OCI-LY7 (cell line): ENCODE measurements at regions not wholly inside any gene's neighbourhood (a gene's known extent, or its start where the extent isn't known, plus 50 kb on each side); places are given as distances from the start of the nearest gene placed in this dataset.
"Not testable (repeated sequence)": the region's sequence is repeated elsewhere in the genome, so short reads cannot be mapped to it uniquely, and the experiment has no call there.

Experiments
- BruUV-seq: library from RNA; stranded (reverse); fragments of 400-500 nt; replicated peaks from 2 replicates; lab custom pipeline; 2021; lab: Mats Ljungman, UMichigan
- CTCF ChIA-PET: fragments of 300-600 bp; sonication (Branson Sonifier 250); formaldehyde crosslinking; loops from one replicate; lab custom pipeline; 2022; ENCODE audit warnings: antibody characterized with exemption; ENCODE audit not compliant: unreplicated experiment; lab: Charles Lee
- POLR2A ChIA-PET: fragments of 300-600 bp; sonication (Branson Sonifier 250); formaldehyde crosslinking; loops from one replicate; lab custom pipeline; 2022; ENCODE audit warnings: antibody characterized with exemption; lab: Charles Lee
- DNase-seq: peaks from one replicate; pipeline ENCODE4 v3.0.0-alpha.2; 2015; ENCODE audit warnings: low spot score
- H2AFZ ChIP-seq: fragments of 200-600 bp; sonication (generic), shearing (Covaris generic); 2 replicates; pipeline ENCODE4 v1.6.1; 2014; ENCODE audit warnings: mild to moderate bottlenecking, antibody characterized with exemption, low read length, moderate library complexity
- H3K27ac ChIP-seq: fragments of 200-600 bp; sonication (generic); 2 replicates; pipeline ENCODE4 v1.5.1; 2014; ENCODE audit warnings: mixed run types, low read depth, mild to moderate bottlenecking, moderate library complexity, low read length, inconsistent platforms; ENCODE audit not compliant: poor library complexity, severe bottlenecking
- H3K36me3 ChIP-seq: fragments of 200-600 bp; sonication (generic); 2 replicates; pipeline ENCODE4 v1.6.1; 2014; ENCODE audit warnings: mild to moderate bottlenecking, antibody characterized with exemption, low read length, moderate library complexity, mixed read lengths; ENCODE audit not compliant: insufficient read depth
- H3K4me1 ChIP-seq: fragments of 200-600 bp; sonication (generic); 2 replicates; pipeline ENCODE4 v1.5.1; 2014; ENCODE audit warnings: mild to moderate bottlenecking, low read length; ENCODE audit not compliant: insufficient read depth, poor library complexity, severe bottlenecking
- H3K4me2 ChIP-seq: fragments of 200-600 bp; sonication (generic); 2 replicates; pipeline ENCODE4 v1.6.1; 2014; ENCODE audit warnings: mild to moderate bottlenecking, low read length
- H3K4me3 ChIP-seq: fragments of 200-600 bp; sonication (generic); 2 replicates; pipeline ENCODE4 v1.5.1; 2014; ENCODE audit warnings: mild to moderate bottlenecking, low read depth, low read length; ENCODE audit not compliant: poor library complexity, severe bottlenecking
- H3K79me2 ChIP-seq: fragments of 200-600 bp; sonication (generic); 2 replicates; pipeline ENCODE4 v1.6.1; 2016; ENCODE audit warnings: low read depth, mild to moderate bottlenecking, low read length, moderate library complexity, mixed read lengths; ENCODE audit not compliant: insufficient read depth
- H3K9me2 ChIP-seq: fragments of 200-600 bp; sonication (generic); 2 replicates; pipeline ENCODE4 v1.6.1; 2016; ENCODE audit warnings: mild to moderate bottlenecking, low read length, mixed read lengths; ENCODE audit not compliant: insufficient read depth
- H3K9me3 ChIP-seq: fragments of 200-600 bp; sonication (generic); 2 replicates; pipeline ENCODE4 v1.6.1; 2014; ENCODE audit warnings: mild to moderate bottlenecking, mixed run types, low read length, mixed read lengths
- H4K20me1 ChIP-seq: fragments of 200-600 bp; sonication (generic); 2 replicates; pipeline ENCODE4 v1.6.1; 2014; ENCODE audit warnings: mild to moderate bottlenecking, antibody characterized with exemption, low read length, moderate library complexity, mixed read lengths; ENCODE audit not compliant: insufficient read depth
- EZH2phosphoT487 ChIP-seq: fragments of 200-600 bp; sonication (generic); IDR thresholded peaks from 2 replicates; pipeline ENCODE4 v1.6.1; 2018; ENCODE audit warnings: low read depth, borderline replicate concordance, mild to moderate bottlenecking, mixed run types, antibody characterized with exemption, low read length, moderate library complexity, mixed read lengths
- intact Hi-C: fragments of 100-400 bp; cut with micrococcal nuclease; formaldehyde crosslinking; loops from one replicate; pipeline ENCODE4 v1.10.0; 2022; ENCODE audit not compliant: unreplicated experiment
- TF ChIP-seq, protein P1 (sequence below): fragments of 200-600 bp; sonication (generic); conservative IDR thresholded peaks from 2 replicates; pipeline ENCODE4 v1.5.1; 2014; ENCODE audit warnings: mild to moderate bottlenecking, antibody characterized with exemption, low read length, moderate library complexity, mixed read lengths

DNA sequence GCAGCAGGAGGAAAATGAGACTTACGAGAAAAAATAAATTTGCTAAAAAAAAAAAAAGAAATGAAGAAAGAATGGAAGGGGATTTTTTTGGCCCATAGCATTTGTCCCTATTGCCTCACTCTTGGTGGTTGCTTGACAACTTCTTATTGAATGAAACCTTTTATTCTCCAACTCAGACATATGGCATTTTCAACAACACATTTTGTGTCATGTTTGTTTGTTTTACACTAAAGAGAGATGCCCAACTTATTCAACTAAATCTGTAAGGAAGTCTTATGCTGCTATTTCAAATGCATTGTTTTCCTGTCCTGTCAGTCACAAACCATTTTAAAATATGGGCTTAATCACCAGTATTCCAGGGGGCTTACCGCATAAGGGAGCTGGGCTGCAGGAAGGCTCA is 409.1 kb upstream of the TENM3 start:
- Histone ChIP-seq H3K4me1 (no peaks in the 10 kb centered on the region), H3K4me3 (no peak overlapping the region), H3K79me2 (no peaks in the 10 kb centered on the region), H3K27ac (no peak overlapping the region), H4K20me1 (no peaks in the 10 kb centered on the region), H3K36me3 (no peaks in the 10 kb centered on the region), H3K9me2 (no peaks in the 10 kb centered on the region), H2AFZ (no peak overlapping the region), H3K9me3 (no peaks in the 10 kb centered on the region), H3K4me2 (no peak overlapping the region)
- CTCF ChIA-PET = no interaction called here
- no TSS peak for BruUV-seq
- no peak for TF ChIP-seq EZH2phosphoT487
- TF ChIP-seq, protein P1, sequence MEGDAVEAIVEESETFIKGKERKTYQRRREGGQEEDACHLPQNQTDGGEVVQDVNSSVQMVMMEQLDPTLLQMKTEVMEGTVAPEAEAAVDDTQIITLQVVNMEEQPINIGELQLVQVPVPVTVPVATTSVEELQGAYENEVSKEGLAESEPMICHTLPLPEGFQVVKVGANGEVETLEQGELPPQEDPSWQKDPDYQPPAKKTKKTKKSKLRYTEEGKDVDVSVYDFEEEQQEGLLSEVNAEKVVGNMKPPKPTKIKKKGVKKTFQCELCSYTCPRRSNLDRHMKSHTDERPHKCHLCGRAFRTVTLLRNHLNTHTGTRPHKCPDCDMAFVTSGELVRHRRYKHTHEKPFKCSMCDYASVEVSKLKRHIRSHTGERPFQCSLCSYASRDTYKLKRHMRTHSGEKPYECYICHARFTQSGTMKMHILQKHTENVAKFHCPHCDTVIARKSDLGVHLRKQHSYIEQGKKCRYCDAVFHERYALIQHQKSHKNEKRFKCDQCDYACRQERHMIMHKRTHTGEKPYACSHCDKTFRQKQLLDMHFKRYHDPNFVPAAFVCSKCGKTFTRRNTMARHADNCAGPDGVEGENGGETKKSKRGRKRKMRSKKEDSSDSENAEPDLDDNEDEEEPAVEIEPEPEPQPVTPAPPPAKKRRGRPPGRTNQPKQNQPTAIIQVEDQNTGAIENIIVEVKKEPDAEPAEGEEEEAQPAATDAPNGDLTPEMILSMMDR = no peak
- DNase-seq = no peak
- POLR2A ChIA-PET = no interaction called here
- intact Hi-C loops = no loop called here

DNA sequence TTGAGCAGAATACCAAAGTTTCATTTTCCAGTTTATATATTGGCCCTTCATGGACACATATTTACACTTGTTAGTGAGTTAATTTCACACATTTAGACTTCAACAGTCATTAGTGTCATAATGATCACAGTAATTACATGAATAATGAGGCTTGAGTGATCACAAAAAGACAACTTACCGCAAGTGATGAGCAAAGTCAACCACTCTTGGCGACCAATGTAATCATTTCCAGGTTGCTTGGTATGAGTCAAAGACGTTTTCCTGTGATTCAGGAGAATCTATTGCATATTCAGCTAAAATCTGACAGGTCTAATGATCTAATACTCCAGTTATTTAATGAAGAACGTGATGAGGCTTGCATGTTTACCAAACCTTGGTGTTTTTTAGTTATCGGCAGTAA is 407.9 kb upstream of the TENM3 start:
- DNase-seq = no peak
- H3K9me2 ChIP-seq = no peaks in the 10 kb centered on the region
- POLR2A ChIA-PET = no interaction called here
- H3K9me3 ChIP-seq = no peaks in the 10 kb centered on the region
- H3K27ac ChIP-seq = no peak overlapping the region
- no TSS peak for BruUV-seq
- H3K4me1 ChIP-seq = no peaks in the 10 kb centered on the region
- intact Hi-C loops = no loop called here
- H2AFZ ChIP-seq = no peak overlapping the region
- H4K20me1 ChIP-seq = no peaks in the 10 kb centered on the region
- CTCF ChIA-PET = no interaction called here
- no peaks in the 10 kb centered on the region for H3K79me2 ChIP-seq
- TF ChIP-seq, protein P1 = no peak
- TF ChIP-seq EZH2phosphoT487 = no peak
- H3K4me2 ChIP-seq = no peak overlapping the region
- no peak overlapping the region for H3K4me3 ChIP-seq
- no peaks in the 10 kb centered on the region for H3K36me3 ChIP-seq

DNA sequence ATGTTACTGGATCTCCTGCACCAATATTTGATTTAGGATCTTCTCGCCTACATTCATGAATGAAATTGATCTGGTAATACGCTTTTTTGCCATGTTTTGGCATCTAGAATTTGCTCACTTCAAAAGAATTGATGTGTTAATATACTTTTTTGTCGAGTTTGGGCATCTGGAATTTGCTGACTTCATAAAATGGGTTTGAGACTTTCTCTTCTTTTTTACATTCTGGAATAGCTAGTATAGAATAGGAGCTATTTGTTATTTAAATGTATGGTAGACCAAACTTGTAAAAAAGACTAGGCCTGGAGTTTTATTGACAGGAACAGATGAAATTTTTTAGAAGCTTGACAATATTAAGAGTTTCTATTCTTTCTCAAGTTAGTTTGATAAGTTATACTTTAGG is 404.9 kb upstream of the TENM3 start:
- Histone ChIP-seq H3K36me3 (no peaks in the 10 kb centered on the region), H3K79me2 (no peaks in the 10 kb centered on the region), H2AFZ (no peak overlapping the region), H3K9me3 (no peaks in the 10 kb centered on the region), H3K4me2 (no peak overlapping the region), H3K9me2 (no peaks in the 10 kb centered on the region), H3K4me1 (no peaks in the 10 kb centered on the region), H3K4me3 (no peak overlapping the region), H4K20me1 (no peaks in the 10 kb centered on the region), H3K27ac (no peak overlapping the region)
- no TSS peak for BruUV-seq
- no peak for TF ChIP-seq EZH2phosphoT487
- TF ChIP-seq, protein P1 = no peak
- ChIA-PET POLR2A (no interaction called here), CTCF (no interaction called here)
- intact Hi-C loops = no loop called here
- no peak for DNase-seq

DNA sequence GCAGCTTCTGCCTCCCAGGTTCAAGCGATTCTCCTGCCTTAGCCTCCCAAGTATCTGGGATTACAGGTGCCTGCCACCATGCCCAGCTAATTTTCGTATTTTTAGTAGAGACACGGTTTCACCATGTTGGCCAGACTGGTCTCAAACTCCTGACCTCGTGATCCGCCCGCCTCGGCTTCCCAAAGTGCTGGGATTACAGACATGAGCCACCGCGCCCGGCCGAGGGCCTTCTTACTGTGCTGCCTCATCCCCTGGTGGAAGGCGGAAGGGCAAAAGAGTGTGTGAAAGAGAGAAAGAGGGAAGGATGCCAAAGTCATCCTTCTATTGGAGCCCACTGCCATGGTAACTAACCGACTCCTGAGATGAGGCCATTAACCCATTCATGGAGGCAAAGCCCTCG is 399.4 kb upstream of the TENM3 start:
- H3K27ac ChIP-seq = not testable (repeated sequence)

More for the DNA sequence above, 399.4 kb upstream of the TENM3 start:
- H2AFZ ChIP-seq, H3K4me1 ChIP-seq, H3K4me3 ChIP-seq, H3K9me3 ChIP-seq, H4K20me1 ChIP-seq, intact Hi-C loops, BruUV-seq, H3K36me3 ChIP-seq, DNase-seq, H3K9me2 ChIP-seq, H3K79me2 ChIP-seq, H3K4me2 ChIP-seq, CTCF ChIA-PET: not testable (repeated sequence)
- POLR2A ChIA-PET = interaction anchor here (0.7 kb wide), 1 partner anchor 1555 kb away, joined by 3 read pairs; no protein-coding TSS in a partner anchor
